Endothelial cell of umbilical vein (primary cell): ENCODE measurements at regions not wholly inside any gene's neighbourhood (a gene's known extent, or its start where the extent isn't known, plus 50 kb on each side); places are given as distances from the start of the nearest gene placed in this dataset.

ENCODE experiments used
- BruUV-seq: library from RNA; stranded (reverse); fragments of 400-500 nt; replicated peaks from 2 replicates; lab custom pipeline; 2021; lab: Mats Ljungman, UMichigan
- CTCF ChIA-PET: fragments of 300-600, 350-600 bp; sonication (Branson Sonifier 250); formaldehyde crosslinking; loops from one replicate; lab custom pipeline; 2021; ENCODE audit warnings: antibody characterized with exemption, inconsistent platforms; lab: Charles Lee
- POLR2A ChIA-PET: fragments of 300-600, 350-600 bp; sonication (Branson Sonifier 250); formaldehyde crosslinking; loops from one replicate; lab custom pipeline; 2021; ENCODE audit warnings: antibody characterized with exemption, inconsistent platforms; lab: Charles Lee
- DNase-seq: peaks from one replicate; pipeline ENCODE4 v3.0.0-alpha.2; 2011; ENCODE audit warnings: low read depth, low spot score
- FAIRE-seq: peaks from 2 replicates; lab custom pipeline; 2011; peaks lifted over from hg19 to GRCh38; lab: Jason Lieb, UNC
- H2AFZ ChIP-seq: 2 replicates; pipeline ENCODE4 v1.6.0; 2012; ENCODE audit warnings: low read depth, low read length, control low read depth, inconsistent platforms
- H3K27ac ChIP-seq: 2 replicates; pipeline ENCODE4 v1.5.1; 2011; ENCODE audit warnings: low read depth, mild to moderate bottlenecking, control low read depth, low read length, moderate library complexity; ENCODE audit not compliant: insufficient read depth
- H3K27me3 ChIP-seq, 2 experiments: 2 replicates each; pipeline versions ENCODE4 v1.6.0 to v1.6.1; 2011; ENCODE audit warnings: low read length in 2 of 2, mixed read lengths in 1 of 2; ENCODE audit not compliant: control insufficient read depth in 2 of 2, insufficient read depth in 2 of 2
- H3K36me3 ChIP-seq, 2 experiments: 2 replicates in 1 of 2; 3 replicates in 1 of 2; pipeline ENCODE4 v1.5.1; 2011; ENCODE audit warnings: low read length in 2 of 2, mild to moderate bottlenecking in 1 of 2, moderate library complexity in 1 of 2; ENCODE audit not compliant: control insufficient read depth in 2 of 2, insufficient read depth in 2 of 2; ENCODE audit errors: extremely low read depth in 1 of 2
- H3K4me1 ChIP-seq: 3 replicates; pipeline ENCODE4 v1.5.1; 2011; ENCODE audit warnings: mild to moderate bottlenecking, low read length; ENCODE audit not compliant: control insufficient read depth, insufficient read depth; ENCODE audit errors: extremely low read depth
- H3K4me2 ChIP-seq: 2 replicates; pipeline ENCODE4 v1.6.1; 2011; ENCODE audit warnings: low read length, control low read depth, mixed read lengths; ENCODE audit not compliant: insufficient read depth
- H3K4me3 ChIP-seq, 3 experiments: fragments of 200-600 bp in 1 of 3; sonication (generic), shearing (Covaris generic) in 1 of 3; replicated peaks in 1 of 3; 2 replicates each; pipeline ENCODE4 v1.5.1; 2011 to 2016; ENCODE audit warnings: control low read depth in 3 of 3, low read length in 3 of 3, mild to moderate bottlenecking in 2 of 3, inconsistent platforms in 1 of 3, low read depth in 1 of 3, moderate library complexity in 1 of 3; ENCODE audit not compliant: insufficient read depth in 1 of 3
- H3K79me2 ChIP-seq: 2 replicates; pipeline ENCODE4 v1.6.0; 2012; ENCODE audit warnings: low read length, inconsistent platforms; ENCODE audit not compliant: control insufficient read depth, insufficient read depth
- H3K9ac ChIP-seq: replicated peaks from 2 replicates; pipeline ENCODE3; 2011; ENCODE audit warnings: low read length, control low read depth; ENCODE audit not compliant: insufficient read depth; ENCODE audit errors: extremely low read depth
- H3K9me1 ChIP-seq: replicated peaks from 3 replicates; pipeline ENCODE4 v1.6.0; 2011; ENCODE audit warnings: mild to moderate bottlenecking, low read length; ENCODE audit not compliant: control insufficient read depth, insufficient read depth; ENCODE audit errors: extremely low read depth
- H3K9me3 ChIP-seq: replicated peaks from 2 replicates; pipeline ENCODE4 v1.5.1; 2012; ENCODE audit warnings: low read length, inconsistent platforms; ENCODE audit not compliant: control insufficient read depth, insufficient read depth
- H4K20me1 ChIP-seq: replicated peaks from 2 replicates; pipeline ENCODE3; 2011; ENCODE audit warnings: mild to moderate bottlenecking, low read length; ENCODE audit not compliant: control insufficient read depth, insufficient read depth; ENCODE audit errors: extremely low read depth
- CTCF ChIP-seq, 2 donors: IDR thresholded peaks; 1 replicate in 1 of 2; 2 replicates in 1 of 2; pipeline ENCODE4 v1.5.1; 2011; ENCODE audit warnings: low read length in 2 of 2, mild to moderate bottlenecking in 2 of 2, moderate library complexity in 2 of 2, control low read depth in 1 of 2, inconsistent platforms in 1 of 2, low read depth in 1 of 2; ENCODE audit not compliant: insufficient read depth in 1 of 2; ENCODE audit errors: extremely low read depth in 1 of 2
- EZH2 ChIP-seq: IDR thresholded peaks from 2 replicates; pipeline ENCODE4 v1.6.1; 2012; ENCODE audit warnings: borderline replicate concordance, low read depth, mild to moderate bottlenecking, moderate library complexity, low read length, inconsistent platforms; ENCODE audit not compliant: severe bottlenecking
- MAX ChIP-seq: IDR thresholded peaks from 2 replicates; pipeline ENCODE4 v1.6.1; 2011; ENCODE audit not compliant: insufficient read depth, insufficient read length
- POLR2A ChIP-seq: IDR thresholded peaks from 2 replicates; pipeline ENCODE4 v1.6.1; 2012; ENCODE audit warnings: low read depth, mild to moderate bottlenecking, control low read depth, low read length
- dilution Hi-C: fragments of 300-500 bp; cut with MboI; formaldehyde crosslinking; loops from one replicate; pipeline ENCODE4 v1.15.0; 2019; ENCODE audit warnings: low sequenced_read_pairs; ENCODE audit not compliant: extremely low pct_ligation_motif_present
- intact Hi-C: fragments of 100-400 bp; cut with micrococcal nuclease; formaldehyde crosslinking; loops from one replicate; pipeline ENCODE4 v1.10.0; 2022

GRCh38 chr20:52823303-52823702, 148.9 kb upstream of the TSHZ2 start:
- CTCF ChIA-PET: no interaction called here

More at GRCh38 chr20:52823303-52823702, 148.9 kb upstream of the TSHZ2 start:
- dilution Hi-C loops: no loop called here
- Histone ChIP-seq H3K9ac (no peak overlapping the region), H3K9me3 (no peaks in the 10 kb centered on the region), H3K27me3 (no peaks in the 10 kb centered on the region), H3K27ac (no peak overlapping the region), H3K9me1 (no peaks in the 10 kb centered on the region), H3K79me2 (no peaks in the 10 kb centered on the region), H3K4me3 (no peak overlapping the region), H2AFZ (no peak overlapping the region), H3K4me2 (no peak overlapping the region), H4K20me1 (no peaks in the 10 kb centered on the region), H3K36me3 (no peaks in the 10 kb centered on the region), H3K4me1 (no peaks in the 10 kb centered on the region)
- POLR2A ChIA-PET: no interaction called here
- intact Hi-C loops: loop anchor here (10.0 kb wide), 1 partner anchor 59 kb away; no protein-coding TSS in a partner anchor
- FAIRE-seq (no peak), DNase-seq (no peak)
- TF ChIP-seq EZH2 (no peak), POLR2A (no peak), MAX (no peak), CTCF (IDR thresholded peaks at IDR 0.05; ENCODE audit: extremely low read depth in 1 of 2, insufficient read depth in 1 of 2, low read depth in 1 of 2, low read length in 2 of 2) (no peak)
- no TSS peak for BruUV-seq
